ENCODE measurements at regions not wholly inside any gene's neighbourhood (a gene's known extent, or its start where the extent isn't known, plus 50 kb on each side); places are given as distances from the start of the nearest gene placed in this dataset.
"Not testable (repeated sequence)": the region's sequence is repeated elsewhere in the genome, so short reads cannot be mapped to it uniquely, and the experiment has no call there.

- Histone ChIP-seq H3K27me3 (replicated peaks in 1 of 7) (peaks cover 0 to 13% (median 0%) of the 10 kb centered on the region in 7 donors), H3K4me1 (no peaks in the 10 kb centered on the region), H3K36me3 (no peaks in the 10 kb centered on the region), H3K27ac (no peak overlapping the region), H3K4me3 (no peak overlapping the region), H3K9me3 (no peaks in the 10 kb centered on the region)
- no peak for TF ChIP-seq POLR2AphosphoS5 (IDR thresholded peaks at IDR 0.05)
- no peak for TF ChIP-seq CTCF (IDR thresholded peaks at IDR 0.05 in 8 of 11, conservative IDR thresholded peaks at IDR 0.05 in 3 of 11)
- no peak for TF ChIP-seq POLR2A (IDR thresholded peaks at IDR 0.05)
- DNase-seq, result no peak
- intact Hi-C loops (cut with DNase I; ENCODE audit: low total_unique reads), result no loop called here
- 70 to 75% (median 71%) methylated on average over 9 of the region's 9 CpGs for WGBS, 5 donors
Measured at GRCh38 chr12:112694065-112694464, 97.5 kb upstream of the RPH3A start.

GRCh38 chr12:112697441-112697840 lies 94.1 kb upstream of the RPH3A start:
- H3K9me3 ChIP-seq; DNase-seq; H3K4me1 ChIP-seq; intact Hi-C loops (cut with DNase I; ENCODE audit: low total_unique reads); H3K4me3 ChIP-seq; H3K36me3 ChIP-seq; H3K27ac ChIP-seq: not testable (repeated sequence)
- H3K27me3 ChIP-seq (replicated peaks in 1 of 7), result peaks cover 0 to 27% (median 0%) of the 10 kb centered on the region in 7 donors
- WGBS, 5 donors, result 78 to 88% (median 82%) methylated on average over 7 of the region's 7 CpGs

GRCh38 chr12:112705037-112705632 lies 86.4 kb upstream of the RPH3A start:
- DNase-seq, result no peak
- H3K36me3 ChIP-seq, result no peaks in the 10 kb centered on the region
- no peaks in the 10 kb centered on the region for H3K9me3 ChIP-seq
- peaks cover 0 to 17% (median 0%) of the 10 kb centered on the region in 7 donors for H3K27me3 ChIP-seq (replicated peaks in 1 of 7)
- no peak overlapping the region for H3K4me3 ChIP-seq
- intact Hi-C loops (cut with DNase I; ENCODE audit: low total_unique reads), result no loop called here
- H3K4me1 ChIP-seq, result no peaks in the 10 kb centered on the region
- no peak overlapping the region for H3K27ac ChIP-seq
- TF ChIP-seq POLR2A (IDR thresholded peaks at IDR 0.05), result no peak
- TF ChIP-seq CTCF (IDR thresholded peaks at IDR 0.05 in 8 of 11, conservative IDR thresholded peaks at IDR 0.05 in 3 of 11), result no peak
- no peak for TF ChIP-seq POLR2AphosphoS5 (IDR thresholded peaks at IDR 0.05)

GRCh38 chr12:112710414-112710813 lies 81.1 kb upstream of the RPH3A start:
- no peak overlapping the region for H3K27ac ChIP-seq
- H3K27me3 ChIP-seq (replicated peaks in 1 of 7), result peaks cover 0 to 4% (median 0%) of the 10 kb centered on the region in 7 donors
- H3K4me3 ChIP-seq, result no peak overlapping the region
- no peaks in the 10 kb centered on the region for H3K9me3 ChIP-seq
- WGBS, 5 donors, result 49 to 76% (median 70%) methylated on average over 4 of the region's 4 CpGs
- H3K36me3 ChIP-seq, result no peaks in the 10 kb centered on the region
- no peak for TF ChIP-seq POLR2A (IDR thresholded peaks at IDR 0.05)
- TF ChIP-seq POLR2AphosphoS5 (IDR thresholded peaks at IDR 0.05), result no peak
- no peak for TF ChIP-seq CTCF (IDR thresholded peaks at IDR 0.05 in 8 of 11, conservative IDR thresholded peaks at IDR 0.05 in 3 of 11)
- intact Hi-C loops (cut with DNase I; ENCODE audit: low total_unique reads), result no loop called here
- no peak for DNase-seq
- H3K4me1 ChIP-seq, result no peaks in the 10 kb centered on the region

GRCh38 chr12:112711026-112711425 lies 80.5 kb upstream of the RPH3A start:
- Histone ChIP-seq H3K4me1 (no peaks in the 10 kb centered on the region), H3K27me3 (replicated peaks in 1 of 7) (peaks cover 0 to 4% (median 0%) of the 10 kb centered on the region in 7 donors), H3K36me3 (no peaks in the 10 kb centered on the region), H3K9me3 (no peaks in the 10 kb centered on the region), H3K27ac (no peak overlapping the region), H3K4me3 (no peak overlapping the region)
- 80 to 91% (median 88%) methylated on average over 3 of the region's 3 CpGs for WGBS, 5 donors
- no peak for TF ChIP-seq POLR2A (IDR thresholded peaks at IDR 0.05)
- no peak for TF ChIP-seq CTCF (IDR thresholded peaks at IDR 0.05 in 8 of 11, conservative IDR thresholded peaks at IDR 0.05 in 3 of 11)
- TF ChIP-seq POLR2AphosphoS5 (IDR thresholded peaks at IDR 0.05), result no peak
- intact Hi-C loops (cut with DNase I; ENCODE audit: low total_unique reads), result no loop called here
- DNase-seq, result no peak
